ENCODE measurements at regions not wholly inside any gene's neighbourhood (a gene's known extent, or its start where the extent isn't known, plus 50 kb on each side); places are given as distances from the start of the nearest gene placed in this dataset.

GRCh38 chr4:58175024-58175423 lies 1064.8 kb upstream of the IGFBP7 start:
- H3K4me3 ChIP-seq, result no peak overlapping the region
- TF ChIP-seq POLR2A (IDR thresholded peaks at IDR 0.05) (no peak), EP300 (IDR thresholded peaks at IDR 0.05) (no peak), CTCF (IDR thresholded peaks at IDR 0.05) (no peak)
- no peak for DNase-seq
- 70 to 77% (median 74%) methylated on average over 2 of the region's 2 CpGs for WGBS, 3 donors
- no peaks in the 10 kb centered on the region for H3K4me1 ChIP-seq (ENCODE audit: insufficient read depth)
- no peaks in the 10 kb centered on the region for H3K9me3 ChIP-seq
- H3K27me3 ChIP-seq, result no peaks in the 10 kb centered on the region
- H3K27ac ChIP-seq, result no peak overlapping the region
- no peaks in the 10 kb centered on the region for H3K36me3 ChIP-seq
- intact Hi-C loops (cut with DNase I), result no loop called here

GRCh38 chr4:58166490-58166889 lies 1056.3 kb upstream of the IGFBP7 start:
- 39 to 67% (median 48%) methylated on average over 4 of the region's 4 CpGs for WGBS, 3 donors
- DNase-seq, result no peak
- Histone ChIP-seq H3K4me3 (no peak overlapping the region), H3K27me3 (no peaks in the 10 kb centered on the region), H3K9me3 (no peaks in the 10 kb centered on the region), H3K4me1 (ENCODE audit: insufficient read depth) (no peaks in the 10 kb centered on the region), H3K36me3 (no peaks in the 10 kb centered on the region), H3K27ac (no peak overlapping the region)
- intact Hi-C loops (cut with DNase I), result no loop called here
- TF ChIP-seq EP300 (IDR thresholded peaks at IDR 0.05) (no peak), POLR2A (IDR thresholded peaks at IDR 0.05) (no peak), CTCF (IDR thresholded peaks at IDR 0.05) (no peak)

GRCh38 chr4:58163156-58163555 lies 1053.0 kb upstream of the IGFBP7 start:
- Histone ChIP-seq H3K4me3 (no peak overlapping the region), H3K36me3 (no peaks in the 10 kb centered on the region), H3K27ac (no peak overlapping the region), H3K9me3 (no peaks in the 10 kb centered on the region), H3K4me1 (ENCODE audit: insufficient read depth) (no peaks in the 10 kb centered on the region), H3K27me3 (no peaks in the 10 kb centered on the region)
- intact Hi-C loops (cut with DNase I), result no loop called here
- no peak for TF ChIP-seq CTCF (IDR thresholded peaks at IDR 0.05)
- DNase-seq, result no peak
- 21 to 62% (median 49%) methylated on average over 2 of the region's 2 CpGs for WGBS, 3 donors

GRCh38 chr4:58149404-58150085 lies 1039.4 kb upstream of the IGFBP7 start:
- TF ChIP-seq CTCF (IDR thresholded peaks at IDR 0.05) (no peak), POLR2A (IDR thresholded peaks at IDR 0.05) (no peak), EP300 (IDR thresholded peaks at IDR 0.05) (no peak)
- H3K4me3 ChIP-seq, result no peak overlapping the region
- intact Hi-C loops (cut with DNase I), result no loop called here
- no peak overlapping the region for H3K27ac ChIP-seq
- no peaks in the 10 kb centered on the region for H3K4me1 ChIP-seq (ENCODE audit: insufficient read depth)
- WGBS, 3 donors, result 83 to 90% (median 87%) methylated on average over 17 of the region's 17 CpGs
- no peak for DNase-seq
- H3K9me3 ChIP-seq, result no peaks in the 10 kb centered on the region
- no peaks in the 10 kb centered on the region for H3K27me3 ChIP-seq
- no peaks in the 10 kb centered on the region for H3K36me3 ChIP-seq
